BJ (cell line): ENCODE measurements at regions not wholly inside any gene's neighbourhood (a gene's known extent, or its start where the extent isn't known, plus 50 kb on each side); places are given as distances from the start of the nearest gene placed in this dataset.
"Not testable (repeated sequence)": the region's sequence is repeated elsewhere in the genome, so short reads cannot be mapped to it uniquely, and the experiment has no call there.

Experiments used
- CTCF ChIA-PET: fragments of 350-600 bp; formaldehyde crosslinking; extraction: SDS; loops from one replicate; lab custom pipeline; 2021; ENCODE audit warnings: antibody characterized with exemption, inconsistent platforms; lab: Yijun Ruan, JAX
- POLR2A ChIA-PET: fragments of 300-600 bp; sonication (Branson Sonifier 250); formaldehyde crosslinking; extraction: SDS; loops from one replicate; lab custom pipeline; 2021; ENCODE audit warnings: antibody characterized with exemption; lab: Charles Lee
- DNase-seq: peaks from one replicate; pipeline ENCODE4 v3.0.0-alpha.2; 2011; ENCODE audit warnings: low read depth
- H3K27me3 ChIP-seq: 2 replicates; pipeline ENCODE4 v1.6.0; 2011; ENCODE audit warnings: low read length; ENCODE audit not compliant: control insufficient read depth, insufficient read depth
- H3K36me3 ChIP-seq: 2 replicates; pipeline ENCODE4 v1.5.1; 2011; ENCODE audit warnings: low read length; ENCODE audit not compliant: control insufficient read depth, insufficient read depth
- H3K4me3 ChIP-seq: 2 replicates; pipeline ENCODE4 v1.5.1; 2011; ENCODE audit warnings: low read depth, mild to moderate bottlenecking, control low read depth, low read length
- TF ChIP-seq, protein P1 (sequence below): IDR thresholded peaks from 2 replicates; pipeline ENCODE4 v1.5.1; 2011; ENCODE audit warnings: low read depth, mild to moderate bottlenecking, control low read depth, inconsistent platforms, low read length, moderate library complexity; ENCODE audit not compliant: insufficient read depth

DNA sequence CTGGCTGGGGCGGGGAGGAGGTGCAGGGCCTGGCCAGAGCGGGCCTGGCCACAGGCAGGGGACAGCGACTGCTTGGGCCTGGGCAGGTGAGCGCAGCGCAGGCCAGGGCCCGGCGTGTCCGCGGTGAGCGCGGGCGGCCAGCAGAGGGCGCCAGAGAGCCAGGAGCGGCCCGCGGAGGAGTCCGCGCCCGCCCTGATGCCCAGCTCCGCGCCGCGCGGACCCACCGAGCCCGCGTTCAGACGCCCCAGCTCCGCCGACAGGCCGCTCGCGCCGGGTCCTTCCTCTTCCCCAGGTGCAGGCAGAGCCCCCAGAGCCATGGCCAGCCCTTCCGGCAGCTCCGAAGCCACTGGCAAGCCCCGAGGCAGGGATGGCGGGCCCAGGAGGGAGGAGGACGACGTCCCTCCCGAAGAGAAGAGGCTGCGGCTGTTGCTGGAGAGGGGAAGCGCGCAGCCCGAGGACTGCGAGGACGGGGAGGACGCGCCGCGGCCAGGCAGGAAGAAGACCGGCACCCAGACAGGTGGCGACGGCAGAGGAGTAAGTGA, 171.1 kb upstream of the OSBPL11 start:
- H3K4me3 ChIP-seq = peak overlapping the region; percentile 47
- CTCF ChIA-PET = interaction anchor here (0.6 to 1.4 kb wide), 9 partner anchors 10 to 170 kb away, joined by 3 to 15 read pairs (median 4); no protein-coding TSS in a partner anchor
- H3K27me3 ChIP-seq, DNase-seq, H3K36me3 ChIP-seq, POLR2A ChIA-PET: not testable (repeated sequence)
- TF ChIP-seq, protein P1, sequence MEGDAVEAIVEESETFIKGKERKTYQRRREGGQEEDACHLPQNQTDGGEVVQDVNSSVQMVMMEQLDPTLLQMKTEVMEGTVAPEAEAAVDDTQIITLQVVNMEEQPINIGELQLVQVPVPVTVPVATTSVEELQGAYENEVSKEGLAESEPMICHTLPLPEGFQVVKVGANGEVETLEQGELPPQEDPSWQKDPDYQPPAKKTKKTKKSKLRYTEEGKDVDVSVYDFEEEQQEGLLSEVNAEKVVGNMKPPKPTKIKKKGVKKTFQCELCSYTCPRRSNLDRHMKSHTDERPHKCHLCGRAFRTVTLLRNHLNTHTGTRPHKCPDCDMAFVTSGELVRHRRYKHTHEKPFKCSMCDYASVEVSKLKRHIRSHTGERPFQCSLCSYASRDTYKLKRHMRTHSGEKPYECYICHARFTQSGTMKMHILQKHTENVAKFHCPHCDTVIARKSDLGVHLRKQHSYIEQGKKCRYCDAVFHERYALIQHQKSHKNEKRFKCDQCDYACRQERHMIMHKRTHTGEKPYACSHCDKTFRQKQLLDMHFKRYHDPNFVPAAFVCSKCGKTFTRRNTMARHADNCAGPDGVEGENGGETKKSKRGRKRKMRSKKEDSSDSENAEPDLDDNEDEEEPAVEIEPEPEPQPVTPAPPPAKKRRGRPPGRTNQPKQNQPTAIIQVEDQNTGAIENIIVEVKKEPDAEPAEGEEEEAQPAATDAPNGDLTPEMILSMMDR = peak; percentile 19

DNA sequence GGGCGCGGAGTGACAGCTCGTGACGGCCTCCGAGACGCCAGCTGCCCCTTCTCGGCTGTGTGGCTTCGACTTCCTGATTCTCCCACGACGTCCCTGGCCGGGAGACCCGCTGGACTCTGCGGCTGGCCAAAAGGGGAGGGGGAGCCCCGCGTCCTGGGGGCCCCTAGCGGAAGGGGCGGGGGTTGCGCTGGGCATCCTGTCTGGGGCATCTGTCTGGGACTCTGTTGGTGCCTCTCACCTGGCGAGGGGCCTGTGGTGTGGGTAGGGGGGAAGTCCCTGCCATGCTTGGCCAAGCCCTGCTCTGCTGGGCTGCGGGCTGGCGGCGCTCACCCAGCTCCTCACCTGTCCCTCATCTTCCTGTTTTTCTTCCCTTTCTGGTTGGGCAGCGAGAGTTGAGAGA, 171.6 kb upstream of the OSBPL11 start:
- POLR2A ChIA-PET, DNase-seq, H3K27me3 ChIP-seq, H3K36me3 ChIP-seq: not testable (repeated sequence)
- CTCF ChIA-PET = interaction anchor here (0.6 to 1.4 kb wide), 9 partner anchors 10 to 169 kb away, joined by 3 to 15 read pairs (median 4); no protein-coding TSS in a partner anchor
- TF ChIP-seq, protein P1 = peak; percentile 16; the same call in 1 of the 2 replicates
- H3K4me3 ChIP-seq = peak overlapping the region; percentile 47

DNA sequence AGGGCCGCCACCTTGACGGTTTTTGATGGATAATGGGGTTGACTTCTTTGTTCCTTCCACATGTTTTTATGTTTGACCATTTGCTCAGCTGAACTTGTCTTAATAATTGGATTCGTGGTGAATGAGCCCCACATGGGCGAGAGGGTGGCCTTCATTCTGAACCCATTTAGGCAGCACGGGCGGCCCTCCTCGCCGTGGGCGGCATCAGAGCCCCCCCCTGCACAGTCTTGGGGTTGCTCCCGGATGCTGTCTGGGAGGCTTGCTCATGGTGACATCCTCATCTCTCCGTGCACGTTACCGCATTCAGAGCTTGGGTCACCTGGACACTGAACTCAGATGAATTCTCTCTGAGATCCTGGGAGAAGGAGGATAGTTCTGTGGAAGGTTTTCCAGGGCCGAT, 172.3 kb upstream of the OSBPL11 start:
- CTCF ChIA-PET = interaction anchor here (1.4 kb wide), 1 partner anchor 169 kb away, joined by 14 read pairs; no protein-coding TSS in a partner anchor
- Histone ChIP-seq H3K4me3 (no peak overlapping the region), H3K36me3 (no peaks in the 10 kb centered on the region), H3K27me3 (peaks cover 3% of the 10 kb centered on the region; the same call in 1 of the 2 replicates)
- POLR2A ChIA-PET = no interaction called here
- DNase-seq = no peak
- TF ChIP-seq, protein P1 = no peak

DNA sequence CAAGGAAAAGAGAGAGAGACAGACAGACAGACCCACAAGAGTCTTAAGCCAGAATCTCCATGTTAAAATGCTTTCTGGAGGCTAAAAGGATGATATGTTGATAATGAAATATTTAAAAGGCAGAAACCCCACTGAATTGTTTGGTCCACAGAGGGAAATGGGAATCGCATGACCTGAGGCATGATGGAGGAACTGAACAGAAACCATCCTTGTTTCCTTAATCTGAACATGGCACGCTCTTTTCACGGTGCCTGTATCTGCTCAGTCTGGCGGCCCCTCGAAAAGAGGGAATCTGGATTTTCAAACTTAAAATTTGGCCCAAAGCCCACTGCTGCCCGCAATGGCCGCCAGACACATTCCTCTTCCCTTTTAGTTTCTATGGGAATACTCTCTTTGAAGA, 173.5 kb upstream of the OSBPL11 start:
- CTCF ChIA-PET, DNase-seq, H3K36me3 ChIP-seq, POLR2A ChIA-PET, H3K4me3 ChIP-seq, H3K27me3 ChIP-seq: not testable (repeated sequence)

DNA sequence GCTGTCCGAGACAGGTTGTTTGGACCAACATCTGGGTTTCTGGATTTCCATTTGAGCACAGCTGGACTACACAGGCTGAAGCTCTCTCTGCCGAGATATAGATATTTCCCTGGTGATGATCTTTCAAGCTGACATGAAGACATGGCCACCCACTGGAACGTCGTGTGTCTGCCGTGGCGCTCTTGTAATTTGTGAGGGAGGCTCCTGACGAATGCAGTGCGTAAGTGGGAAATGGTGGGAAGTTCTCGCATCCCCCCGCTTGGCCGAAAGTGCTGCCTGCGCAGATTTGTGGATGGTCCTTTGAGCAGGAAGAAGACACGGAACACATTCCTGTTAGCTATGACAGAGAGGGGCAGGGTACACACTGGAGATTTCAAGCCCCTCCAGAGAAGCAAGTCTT, 176.2 kb upstream of the OSBPL11 start:
- H3K27me3 ChIP-seq, DNase-seq, POLR2A ChIA-PET, H3K36me3 ChIP-seq, CTCF ChIA-PET, H3K4me3 ChIP-seq: not testable (repeated sequence)

DNA sequence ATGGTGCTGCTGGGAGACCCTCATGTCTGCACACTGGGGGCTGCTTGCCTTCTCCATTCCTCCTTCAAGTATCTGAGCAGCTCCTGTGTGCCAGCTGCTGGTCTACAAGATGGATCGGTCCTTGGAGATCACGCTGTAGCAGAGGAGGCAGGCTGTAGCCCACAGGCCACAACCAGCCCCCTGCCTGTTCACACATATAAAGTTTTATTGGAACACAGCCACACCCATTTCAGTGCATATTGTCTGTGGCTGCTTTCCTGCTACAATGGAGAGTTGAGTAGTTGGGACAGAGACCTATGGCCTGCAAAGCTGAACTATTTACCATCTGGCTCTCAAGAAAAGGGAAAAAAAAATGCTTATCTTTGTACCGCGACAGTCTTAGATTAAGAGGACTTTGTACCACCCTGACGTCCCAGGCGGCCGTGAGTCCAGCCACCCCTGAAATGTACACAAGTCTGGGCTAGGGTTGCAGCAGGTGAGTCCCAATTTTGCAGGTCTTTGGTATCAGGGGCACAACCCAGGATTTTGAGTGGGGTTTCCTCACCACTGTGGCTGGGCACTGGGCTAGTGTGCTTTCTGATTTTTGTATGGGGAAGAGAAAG, 179.2 kb upstream of the OSBPL11 start:
- CTCF ChIA-PET, H3K4me3 ChIP-seq, H3K27me3 ChIP-seq, DNase-seq, H3K36me3 ChIP-seq, POLR2A ChIA-PET: not testable (repeated sequence)

DNA sequence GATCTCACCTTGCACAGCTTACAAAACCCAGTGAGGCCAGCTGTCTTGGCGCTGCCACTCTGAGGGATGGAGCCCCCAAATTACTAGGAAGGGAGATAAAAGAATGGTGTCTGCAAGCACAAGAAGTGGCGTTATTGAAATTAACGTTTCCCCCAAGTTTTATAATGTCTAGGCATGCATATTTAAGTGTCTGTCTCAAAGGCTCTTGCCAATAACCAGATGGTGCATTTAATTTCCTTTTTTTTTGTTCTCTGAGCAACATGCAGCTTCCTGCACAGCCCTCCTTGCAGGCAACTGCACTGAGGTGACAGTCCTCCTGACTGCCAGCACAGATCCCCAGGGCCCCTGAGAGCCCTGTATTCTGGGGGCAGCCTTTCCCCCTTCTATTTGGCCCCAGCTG, 179.8 kb upstream of the OSBPL11 start:
- CTCF ChIA-PET = interaction anchor here (0.6 kb wide), 1 partner anchor 30 kb away, joined by 3 read pairs; no protein-coding TSS in a partner anchor
- DNase-seq, POLR2A ChIA-PET, H3K4me3 ChIP-seq, H3K36me3 ChIP-seq, H3K27me3 ChIP-seq: not testable (repeated sequence)

DNA sequence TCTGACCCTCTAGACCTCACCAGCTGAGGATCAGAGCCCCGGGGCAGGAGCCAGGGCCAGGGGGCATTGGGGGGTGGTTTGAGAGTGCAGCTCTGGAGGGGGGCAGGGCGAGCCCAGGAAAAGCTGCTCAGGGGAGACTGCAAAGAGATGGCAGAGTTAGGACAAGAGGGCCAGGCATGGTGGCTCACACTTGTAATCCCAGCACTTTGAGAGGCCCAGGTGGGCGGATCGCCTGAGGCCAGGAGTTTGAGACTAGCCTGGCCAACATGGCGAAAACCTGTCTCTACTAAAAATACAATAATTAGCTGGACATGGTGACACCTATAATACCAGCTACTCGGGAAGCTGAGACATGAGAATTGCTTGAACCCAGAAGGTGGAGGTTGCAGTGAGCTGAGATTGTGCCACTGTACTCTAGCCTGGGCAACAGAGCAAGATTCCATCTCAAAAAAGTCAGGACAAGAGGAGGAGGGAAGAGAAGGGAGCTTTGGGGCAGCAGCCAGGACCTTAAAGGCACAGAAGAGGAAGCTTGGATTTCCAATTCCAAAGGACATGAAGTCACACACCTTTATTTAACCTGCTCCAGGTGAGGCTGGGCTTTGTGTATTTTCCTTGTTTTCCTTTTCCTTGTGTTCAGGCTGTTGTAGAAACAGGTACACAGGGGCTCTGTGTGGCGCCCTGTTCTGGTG, 180.5 kb upstream of the OSBPL11 start:
- H3K27me3 ChIP-seq, POLR2A ChIA-PET, DNase-seq, H3K36me3 ChIP-seq, H3K4me3 ChIP-seq: not testable (repeated sequence)
- CTCF ChIA-PET = interaction anchor here (0.6 kb wide), 1 partner anchor 29 kb away, joined by 3 read pairs; no protein-coding TSS in a partner anchor

DNA sequence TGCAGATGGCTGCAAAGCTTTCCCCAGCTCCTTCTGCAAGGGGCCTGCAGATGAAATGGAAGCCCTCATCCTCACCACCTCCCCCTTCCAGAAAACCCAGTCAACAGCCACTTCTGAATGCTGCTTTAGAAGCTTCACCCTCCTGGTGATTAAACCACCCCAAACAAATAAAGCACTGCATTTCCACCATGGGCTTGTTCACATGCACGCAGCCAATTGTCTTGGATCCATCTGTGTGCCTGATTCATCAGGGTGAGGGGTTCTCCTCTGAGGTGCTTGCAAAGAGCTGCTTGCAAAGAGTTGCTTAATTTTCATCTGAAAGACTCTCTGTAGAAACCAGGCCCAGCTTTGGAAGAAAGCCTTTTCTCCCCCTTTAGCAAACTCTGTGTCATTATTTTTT, 184.0 kb upstream of the OSBPL11 start:
- DNase-seq, CTCF ChIA-PET, POLR2A ChIA-PET, H3K27me3 ChIP-seq, H3K36me3 ChIP-seq, H3K4me3 ChIP-seq: not testable (repeated sequence)
